Epithelial cell of proximal tubule (primary cell): ENCODE measurements at regions not wholly inside any gene's neighbourhood (a gene's known extent, or its start where the extent isn't known, plus 50 kb on each side); places are given as distances from the start of the nearest gene placed in this dataset.

ENCODE experiments used
- DNase-seq: peaks from one replicate; pipeline ENCODE4 v3.0.0-alpha.2; 2011; ENCODE audit warnings: low read depth
- H3K4me3 ChIP-seq: 2 replicates; pipeline ENCODE4 v1.5.1; 2011; ENCODE audit warnings: low read depth, mild to moderate bottlenecking, low read length
- CTCF ChIP-seq: conservative IDR thresholded peaks from 2 replicates; pipeline ENCODE4 v1.5.1; 2012; ENCODE audit warnings: low read depth, mild to moderate bottlenecking, low read length

- DNase-seq = no peak
- no peak overlapping the region for H3K4me3 ChIP-seq
- no peak for TF ChIP-seq CTCF
These were observed 245.2 kb upstream of the LRATD1 start for GRCh38 chr2:14387332-14387731.

GRCh38 chr2:14388724-14389123 lies 243.8 kb upstream of the LRATD1 start:
- no peak for DNase-seq
- TF ChIP-seq CTCF = no peak
- no peak overlapping the region for H3K4me3 ChIP-seq

GRCh38 chr2:14396533-14397083 lies 235.9 kb upstream of the LRATD1 start:
- no peak for DNase-seq
- TF ChIP-seq CTCF = no peak
- H3K4me3 ChIP-seq = no peak overlapping the region

GRCh38 chr2:14398641-14399040 lies 233.9 kb upstream of the LRATD1 start:
- DNase-seq = no peak
- H3K4me3 ChIP-seq = no peak overlapping the region
- no peak for TF ChIP-seq CTCF

GRCh38 chr2:14401873-14402272 lies 230.6 kb upstream of the LRATD1 start:
- TF ChIP-seq CTCF = no peak
- no peak overlapping the region for H3K4me3 ChIP-seq
- DNase-seq = no peak

GRCh38 chr2:14408695-14409094 lies 223.8 kb upstream of the LRATD1 start:
- no peak for DNase-seq
- TF ChIP-seq CTCF = no peak
- no peak overlapping the region for H3K4me3 ChIP-seq

- no peak for DNase-seq
- no peak for TF ChIP-seq CTCF
- no peak overlapping the region for H3K4me3 ChIP-seq
These were observed 215.0 kb upstream of the LRATD1 start for GRCh38 chr2:14417551-14417950.
